GM12891 (cell line): ENCODE measurements at regions not wholly inside any gene's neighbourhood (a gene's known extent, or its start where the extent isn't known, plus 50 kb on each side); places are given as distances from the start of the nearest gene placed in this dataset.

Experiments used
- POLR2A ChIP-seq: IDR thresholded peaks from 2 replicates; pipeline ENCODE4 v1.6.1; 2011; ENCODE audit warnings: low read depth, low read length, control low read depth
- POLR2AphosphoS5 ChIP-seq: IDR thresholded peaks from 2 replicates; pipeline ENCODE4 v1.6.1; 2011; ENCODE audit warnings: low read depth, low read length, control low read depth
- POU2F2 ChIP-seq: IDR thresholded peaks from 2 replicates; pipeline ENCODE4 v1.6.1; 2011; ENCODE audit warnings: low read depth, mild to moderate bottlenecking, control low read depth, low read length, moderate library complexity
- TAF1 ChIP-seq: IDR thresholded peaks from 2 replicates; pipeline ENCODE4 v1.6.1; 2011; ENCODE audit warnings: low read depth, low read length, control low read depth

DNA sequence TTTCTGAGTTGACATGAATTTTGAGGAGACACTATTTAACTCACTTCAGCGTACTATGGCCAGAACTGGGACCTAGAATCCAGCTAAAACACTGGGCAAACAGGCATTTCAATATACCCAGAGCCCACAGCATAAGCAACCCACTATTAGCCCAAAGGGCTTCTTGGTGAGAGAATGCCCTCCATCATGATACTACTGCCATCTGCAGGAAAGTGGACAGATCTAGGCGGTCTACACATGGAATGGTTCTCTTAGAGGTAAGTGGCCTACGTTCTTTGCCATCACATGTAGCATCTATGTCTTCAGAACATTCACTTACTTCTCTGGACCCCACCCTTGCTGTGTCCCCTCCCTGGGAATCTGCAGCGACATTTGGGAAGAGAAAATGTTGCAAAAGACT, 181.3 kb upstream of the LINC00305 start:
- no peak for TF ChIP-seq POLR2A
- no peak for TF ChIP-seq POLR2AphosphoS5
- no peak for TF ChIP-seq TAF1
- no peak for TF ChIP-seq POU2F2
